LNCaP clone FGC (cell line): ENCODE measurements at regions not wholly inside any gene's neighbourhood (a gene's known extent, or its start where the extent isn't known, plus 50 kb on each side); places are given as distances from the start of the nearest gene placed in this dataset.

ENCODE experiments used
- DNase-seq: peaks from one replicate; pipeline ENCODE4 v3.0.0-alpha.2; 2011; ENCODE audit warnings: low read depth
- H3K4me3 ChIP-seq: 2 replicates; pipeline ENCODE4 v1.5.1; 2011; ENCODE audit warnings: mild to moderate bottlenecking, low read depth, low read length, control low read depth
- TF ChIP-seq, protein P1 (sequence below): IDR thresholded peaks from 2 replicates; pipeline ENCODE4 v1.5.1; 2012; ENCODE audit warnings: mild to moderate bottlenecking; ENCODE audit not compliant: control insufficient read depth, insufficient read depth; ENCODE audit errors: extremely low read depth

DNA sequence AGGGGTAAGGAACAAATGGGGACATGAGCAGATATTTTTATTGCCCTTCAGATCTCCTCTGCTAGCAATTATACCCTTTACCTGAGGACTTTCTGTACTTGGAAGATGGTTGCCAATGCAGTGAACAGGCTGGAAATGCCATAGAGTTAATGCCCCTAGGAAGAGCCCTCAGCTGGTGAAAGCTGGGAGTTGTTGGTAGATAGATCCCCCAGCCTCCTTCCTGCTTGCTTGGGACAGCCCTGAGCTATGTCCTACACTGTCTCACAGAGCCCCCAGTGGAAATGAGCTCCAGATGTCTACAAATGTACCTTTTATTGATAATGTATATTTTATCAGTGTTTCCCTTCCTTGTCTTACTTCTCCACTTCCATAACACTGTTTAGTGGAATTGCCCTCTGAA lies 87.6 kb upstream of the PAK5 start:
- no peak overlapping the region for H3K4me3 ChIP-seq
- DNase-seq, result no peak
- TF ChIP-seq, protein P1, sequence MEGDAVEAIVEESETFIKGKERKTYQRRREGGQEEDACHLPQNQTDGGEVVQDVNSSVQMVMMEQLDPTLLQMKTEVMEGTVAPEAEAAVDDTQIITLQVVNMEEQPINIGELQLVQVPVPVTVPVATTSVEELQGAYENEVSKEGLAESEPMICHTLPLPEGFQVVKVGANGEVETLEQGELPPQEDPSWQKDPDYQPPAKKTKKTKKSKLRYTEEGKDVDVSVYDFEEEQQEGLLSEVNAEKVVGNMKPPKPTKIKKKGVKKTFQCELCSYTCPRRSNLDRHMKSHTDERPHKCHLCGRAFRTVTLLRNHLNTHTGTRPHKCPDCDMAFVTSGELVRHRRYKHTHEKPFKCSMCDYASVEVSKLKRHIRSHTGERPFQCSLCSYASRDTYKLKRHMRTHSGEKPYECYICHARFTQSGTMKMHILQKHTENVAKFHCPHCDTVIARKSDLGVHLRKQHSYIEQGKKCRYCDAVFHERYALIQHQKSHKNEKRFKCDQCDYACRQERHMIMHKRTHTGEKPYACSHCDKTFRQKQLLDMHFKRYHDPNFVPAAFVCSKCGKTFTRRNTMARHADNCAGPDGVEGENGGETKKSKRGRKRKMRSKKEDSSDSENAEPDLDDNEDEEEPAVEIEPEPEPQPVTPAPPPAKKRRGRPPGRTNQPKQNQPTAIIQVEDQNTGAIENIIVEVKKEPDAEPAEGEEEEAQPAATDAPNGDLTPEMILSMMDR, result no peak

DNA sequence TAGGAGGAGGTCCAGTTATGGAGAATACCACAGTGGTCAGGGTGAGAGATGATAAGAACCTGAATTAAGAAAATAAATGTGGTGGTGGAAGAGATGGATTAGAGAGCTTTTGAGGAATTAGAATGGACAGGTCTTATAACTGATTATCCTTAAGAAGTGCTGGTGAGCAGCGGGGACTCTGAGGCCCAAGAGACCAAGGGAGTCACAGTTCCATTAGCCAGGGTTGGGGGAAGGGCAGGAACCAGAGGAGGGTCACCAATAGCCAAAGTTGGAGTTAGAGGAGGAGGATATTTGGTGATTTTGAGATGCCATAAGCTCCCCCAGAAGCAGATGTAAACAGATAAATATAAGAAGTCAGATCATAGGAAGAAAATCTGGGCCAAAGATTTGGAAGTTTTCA lies 87.1 kb upstream of the PAK5 start:
- no peak for DNase-seq
- no peak overlapping the region for H3K4me3 ChIP-seq
- TF ChIP-seq, protein P1, result no peak

DNA sequence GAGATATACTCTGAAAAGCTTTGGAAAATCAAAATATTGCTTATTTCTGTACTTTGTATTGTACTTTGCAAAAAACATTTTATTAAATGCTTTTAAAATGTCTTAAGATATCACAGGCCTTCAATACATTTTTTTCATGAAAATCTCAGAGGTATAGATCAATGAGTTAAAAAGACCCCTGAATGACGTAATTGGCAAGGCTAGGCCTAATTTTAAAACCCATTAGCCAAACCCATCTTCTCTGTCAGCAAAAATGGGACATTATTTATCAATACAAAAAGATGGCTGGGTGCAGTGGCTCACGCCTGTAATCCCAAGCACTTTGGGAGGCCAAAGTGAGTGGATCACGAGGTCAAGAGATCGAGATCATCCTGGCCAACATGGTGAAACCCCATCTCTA lies 84.8 kb upstream of the PAK5 start:
- H3K4me3 ChIP-seq, result no peak overlapping the region
- TF ChIP-seq, protein P1, result no peak
- no peak for DNase-seq

DNA sequence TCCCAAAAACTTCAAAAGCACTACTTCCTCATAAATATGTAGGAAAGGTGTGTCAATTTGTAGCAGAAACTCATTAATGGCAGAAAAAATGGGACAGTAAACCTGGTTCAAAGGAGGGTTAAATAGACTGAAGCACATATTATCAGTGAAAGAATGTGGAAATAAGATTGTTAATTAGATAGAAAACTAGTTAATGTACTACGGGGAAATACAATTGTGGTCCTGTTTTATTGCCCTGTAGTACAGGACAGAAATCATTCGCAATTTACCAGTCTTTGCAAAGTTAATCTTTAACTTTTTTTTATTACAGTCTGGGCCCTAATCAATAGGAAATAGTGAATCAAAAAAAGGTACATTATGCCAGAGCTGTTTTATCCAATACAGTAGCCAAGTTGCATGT lies 82.0 kb upstream of the PAK5 start:
- DNase-seq, result no peak
- no peak overlapping the region for H3K4me3 ChIP-seq
- TF ChIP-seq, protein P1, result no peak

DNA sequence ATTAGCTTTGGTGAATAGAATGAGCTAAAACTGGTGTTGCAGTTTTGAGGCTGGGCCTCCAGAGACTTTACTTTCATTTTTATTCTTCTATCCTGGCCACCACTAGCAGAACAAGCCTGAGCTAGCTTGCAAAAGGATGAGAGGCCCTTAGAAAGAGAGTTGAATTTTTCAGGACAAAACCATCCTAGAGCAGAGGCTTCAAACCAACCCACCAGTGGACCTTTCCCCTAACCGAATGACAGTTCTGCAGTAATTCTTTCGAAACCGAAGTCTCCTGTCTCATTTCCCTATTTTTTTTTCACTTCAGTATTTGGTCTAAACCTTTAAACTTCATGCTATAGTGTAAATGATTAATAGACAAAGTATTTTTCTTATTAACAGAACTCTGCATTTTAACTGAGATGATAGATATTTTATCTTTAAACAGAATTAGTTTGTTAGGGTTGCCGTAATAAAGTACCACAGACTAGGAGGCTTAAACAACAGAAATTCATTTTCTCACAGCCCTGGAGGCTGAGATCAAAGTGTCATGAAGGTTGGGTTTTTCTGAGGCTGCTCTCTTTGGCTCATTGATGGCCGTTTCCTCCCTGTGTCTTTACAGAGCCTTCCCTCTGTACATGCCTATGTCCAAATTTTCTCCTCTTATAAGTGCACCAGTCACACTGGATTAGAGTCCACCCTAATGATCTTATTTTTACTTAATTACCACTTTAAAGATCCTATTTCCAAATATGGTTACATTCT lies 80.6 kb upstream of the PAK5 start:
- TF ChIP-seq, protein P1, result no peak
- no peak overlapping the region for H3K4me3 ChIP-seq

DNA sequence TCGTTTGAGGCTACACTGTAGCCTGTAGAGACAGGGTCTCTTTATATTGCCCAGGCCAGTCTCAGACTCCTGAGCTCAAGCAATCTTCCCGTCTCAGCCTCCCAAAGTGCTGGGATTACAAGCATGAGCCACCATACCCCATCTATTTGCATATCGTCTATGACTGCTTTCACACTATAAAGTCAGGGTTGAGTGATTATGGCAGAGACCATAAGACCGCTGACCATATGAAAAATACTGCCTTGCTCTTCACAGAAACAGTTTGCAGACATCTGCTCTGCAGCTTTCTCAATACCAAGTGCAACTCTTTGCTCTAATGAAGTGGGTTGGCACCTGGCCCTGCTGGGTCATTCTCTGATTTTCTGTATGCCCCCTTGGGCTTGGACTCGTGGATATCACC lies 79.5 kb upstream of the PAK5 start:
- DNase-seq, result no peak
- TF ChIP-seq, protein P1, result no peak
- no peak overlapping the region for H3K4me3 ChIP-seq

More for the DNA sequence above, 80.6 kb upstream of the PAK5 start:
- DNase-seq, result no peak

DNA sequence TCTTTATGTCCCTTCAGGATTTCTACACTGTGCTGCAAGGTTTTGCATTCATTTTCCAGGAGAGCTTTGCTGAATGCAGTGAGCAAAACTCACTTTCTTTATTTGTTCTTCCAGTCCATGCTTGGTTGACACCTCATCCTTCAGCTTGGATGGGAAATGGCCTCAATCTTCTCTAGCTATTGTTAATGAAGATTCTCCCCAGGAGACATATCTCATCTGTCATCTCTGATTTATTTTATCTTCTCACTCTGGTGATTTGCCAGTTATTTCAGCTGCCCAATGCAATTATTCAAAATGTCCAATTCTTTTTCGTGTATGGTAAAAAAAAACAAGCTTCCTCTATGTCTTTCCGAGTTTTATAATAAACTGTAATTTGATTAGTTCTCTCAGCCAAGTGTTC lies 77.9 kb upstream of the PAK5 start:
- no peak overlapping the region for H3K4me3 ChIP-seq
- DNase-seq, result no peak
- TF ChIP-seq, protein P1, result no peak
